H9 (cell line): ENCODE measurements at regions not wholly inside any gene's neighbourhood (a gene's known extent, or its start where the extent isn't known, plus 50 kb on each side); places are given as distances from the start of the nearest gene placed in this dataset.

Source experiments
- DNase-seq: peaks from one replicate; pipeline ENCODE4 v3.0.0-alpha.2; 2017
- H2AFZ ChIP-seq: one replicate; pipeline ENCODE4 v1.6.1; 2013; ENCODE audit warnings: mild to moderate bottlenecking, low read length, control low read depth, moderate library complexity
- H2AK5ac ChIP-seq: 2 replicates; pipeline ENCODE4 v1.6.1; 2013; ENCODE audit warnings: low read length, control low read depth, mixed read lengths; ENCODE audit not compliant: insufficient read length
- H2BK120ac ChIP-seq: one replicate; pipeline ENCODE4 v1.6.1; 2013; ENCODE audit warnings: low read depth, mild to moderate bottlenecking, low read length, control low read depth, inconsistent platforms; ENCODE audit not compliant: poor library complexity, severe bottlenecking
- H2BK12ac ChIP-seq: 2 replicates; pipeline ENCODE4 v1.6.1; 2013; ENCODE audit warnings: low read length, control low read depth, mixed read lengths, low read depth; ENCODE audit not compliant: insufficient read length
- H2BK15ac ChIP-seq: 2 replicates; pipeline ENCODE4 v1.6.1; 2013; ENCODE audit warnings: low read depth, low read length, control low read depth
- H2BK20ac ChIP-seq: one replicate; pipeline ENCODE4 v1.6.1; 2013; ENCODE audit warnings: low read depth, mild to moderate bottlenecking, low read length, control low read depth, inconsistent platforms; ENCODE audit not compliant: poor library complexity, severe bottlenecking
- H2BK5ac ChIP-seq: 2 replicates; pipeline ENCODE4 v1.6.1; 2013; ENCODE audit warnings: low read length, control low read depth, mixed read lengths; ENCODE audit not compliant: insufficient read length
- H3K14ac ChIP-seq: 2 replicates; pipeline ENCODE4 v1.6.1; 2013; ENCODE audit warnings: low read length, control low read depth; ENCODE audit not compliant: insufficient read depth
- H3K18ac ChIP-seq: 2 replicates; pipeline ENCODE4 v1.6.1; 2013; ENCODE audit warnings: low read depth, mild to moderate bottlenecking, mixed read lengths, low read length, control low read depth; ENCODE audit not compliant: insufficient read length
- H3K23ac ChIP-seq: 2 replicates; pipeline ENCODE4 v1.6.1; 2013; ENCODE audit warnings: low read length, control low read depth, mixed read lengths, low read depth; ENCODE audit not compliant: insufficient read length
- H3K23me2 ChIP-seq: 2 replicates; pipeline ENCODE4 v1.6.1; 2013; ENCODE audit warnings: low read depth, mild to moderate bottlenecking, mixed read lengths, low read length, control low read depth; ENCODE audit not compliant: insufficient read length, poor library complexity, severe bottlenecking
- H3K27ac ChIP-seq: 2 replicates; pipeline ENCODE4 v1.5.1; 2013; ENCODE audit warnings: low read length, control low read depth, mixed read lengths, low read depth; ENCODE audit not compliant: insufficient read length
- H3K27me3 ChIP-seq: 2 replicates; pipeline ENCODE4 v1.6.1; 2013; ENCODE audit warnings: low read length, control low read depth, inconsistent platforms; ENCODE audit not compliant: insufficient read depth
- H3K4ac ChIP-seq: 2 replicates; pipeline ENCODE4 v1.6.1; 2013; ENCODE audit warnings: low read depth, mild to moderate bottlenecking, control low read depth, inconsistent platforms, low read length, moderate library complexity
- H3K4me1 ChIP-seq: 2 replicates; pipeline ENCODE4 v1.6.1; 2013; ENCODE audit warnings: low read length, control low read depth, inconsistent platforms; ENCODE audit not compliant: insufficient read depth
- H3K4me2 ChIP-seq: 2 replicates; pipeline ENCODE4 v1.6.1; 2013; ENCODE audit warnings: low read length, control low read depth, mixed read lengths; ENCODE audit not compliant: insufficient read length, insufficient read depth
- H3K56ac ChIP-seq: 2 replicates; pipeline ENCODE4 v1.6.1; 2013; ENCODE audit warnings: low read depth, mild to moderate bottlenecking, mixed read lengths, low read length, control low read depth; ENCODE audit not compliant: insufficient read length
- H3K79me1 ChIP-seq: 2 replicates; pipeline ENCODE4 v1.6.1; 2013; ENCODE audit warnings: low read depth, mild to moderate bottlenecking, moderate library complexity, low read length, control low read depth, inconsistent platforms; ENCODE audit not compliant: insufficient read depth, poor library complexity, severe bottlenecking
- H3K79me2 ChIP-seq: 2 replicates; pipeline ENCODE4 v1.6.1; 2013; ENCODE audit warnings: low read length, control low read depth, inconsistent platforms; ENCODE audit not compliant: insufficient read depth
- H3K9ac ChIP-seq: 2 replicates; pipeline ENCODE4 v1.6.1; 2013; ENCODE audit warnings: low read length, control low read depth, mixed read lengths; ENCODE audit not compliant: insufficient read length; ENCODE audit errors: extremely low read depth
- H3K9me3 ChIP-seq: one replicate; pipeline ENCODE4 v1.6.1; 2013; ENCODE audit warnings: low read depth, low read length, inconsistent platforms; ENCODE audit not compliant: control insufficient read depth
- H3T11ph ChIP-seq: one replicate; pipeline ENCODE4 v1.6.1; 2013; ENCODE audit warnings: mild to moderate bottlenecking, low read length, control low read depth, inconsistent platforms
- H4K20me1 ChIP-seq: one replicate; pipeline ENCODE4 v1.6.1; 2013; ENCODE audit not compliant: control insufficient read depth, insufficient read length, insufficient read depth
- H4K5ac ChIP-seq: 2 replicates; pipeline ENCODE4 v1.6.1; 2013; ENCODE audit warnings: low read depth, mild to moderate bottlenecking, mixed read lengths, low read length, control low read depth; ENCODE audit not compliant: insufficient read length
- H4K8ac ChIP-seq: replicated peaks from 2 replicates; pipeline ENCODE4 v1.6.1; 2013; ENCODE audit warnings: low read length, control low read depth, mixed read lengths, low read depth; ENCODE audit not compliant: insufficient read length
- H4K91ac ChIP-seq: 2 replicates; pipeline ENCODE4 v1.6.1; 2013; ENCODE audit warnings: low read depth, mild to moderate bottlenecking, moderate library complexity, mixed read lengths, low read length, control low read depth; ENCODE audit not compliant: insufficient read length
- H3K27ac Mint-ChIP-seq, 3 experiments: 2 replicates in 2 of 3; 3 replicates in 1 of 3; pipeline ENCODE4 v1.8.0; 2020 to 2021; ENCODE audit warnings: mixed read lengths in 3 of 3, mild to moderate bottlenecking in 1 of 3, moderate library complexity in 1 of 3
- H3K27me3 Mint-ChIP-seq: 2 replicates; pipeline ENCODE4 v1.8.0; 2021; ENCODE audit warnings: low read depth, mild to moderate bottlenecking, moderate library complexity, mixed read lengths
- H3K36me3 Mint-ChIP-seq, 3 experiments: 2 replicates in 2 of 3; 3 replicates in 1 of 3; pipeline ENCODE4 v1.8.0; 2020 to 2021; ENCODE audit warnings: low read depth in 3 of 3, mixed read lengths in 3 of 3; ENCODE audit not compliant: insufficient read depth in 1 of 3
- H3K4me1 Mint-ChIP-seq, 2 experiments: 2 replicates each; pipeline ENCODE4 v1.8.0; 2020; ENCODE audit warnings: mixed read lengths in 2 of 2
- H3K4me3 Mint-ChIP-seq, 2 experiments: 2 replicates in 1 of 2; 3 replicates in 1 of 2; pipeline ENCODE4 v1.8.0; 2020 to 2021; ENCODE audit warnings: mild to moderate bottlenecking in 2 of 2, mixed read lengths in 2 of 2, moderate library complexity in 1 of 2
- H3K9me3 Mint-ChIP-seq, 2 experiments: 2 replicates in 1 of 2; 3 replicates in 1 of 2; pipeline ENCODE4 v1.8.0; 2020; ENCODE audit warnings: mild to moderate bottlenecking in 2 of 2, mixed read lengths in 2 of 2, moderate library complexity in 1 of 2
- CTCF ChIP-seq: fragments of 200-600 bp; sonication (generic); conservative IDR thresholded peaks from 3 replicates; pipeline ENCODE4 v1.8.0; 2021; ENCODE audit warnings: antibody characterized with exemption, mild to moderate bottlenecking

GRCh38 chr13:103945836-103946235, 879.6 kb upstream of the SLC10A2 start:
- H2BK120ac ChIP-seq = no peak overlapping the region
- H3K27ac Mint-ChIP-seq = no peak overlapping the region
- H3K23me2 ChIP-seq = no peaks in the 10 kb centered on the region
- no peak overlapping the region for H2AFZ ChIP-seq
- H3K9ac ChIP-seq = no peak overlapping the region
- H3K9me3 ChIP-seq = no peaks in the 10 kb centered on the region
- no peaks in the 10 kb centered on the region for H3K79me1 ChIP-seq
- no peak for DNase-seq
- H3K4me1 ChIP-seq = no peaks in the 10 kb centered on the region
- H3K36me3 Mint-ChIP-seq = no peaks in the 10 kb centered on the region; a peak in 1 of 7 replicates
- H3K4me3 Mint-ChIP-seq = no peak overlapping the region
- H3K4me1 Mint-ChIP-seq = peaks cover 0 to 8% of the 10 kb centered on the region in 2 experiments; a peak in 3 of 4 replicates
- H3K4me2 ChIP-seq = no peak overlapping the region
- H3K79me2 ChIP-seq = no peaks in the 10 kb centered on the region
- H3K18ac ChIP-seq = no peak overlapping the region
- no peaks in the 10 kb centered on the region for H3K27me3 Mint-ChIP-seq
- no peak overlapping the region for H2BK15ac ChIP-seq
- peaks cover 6% of the 10 kb centered on the region in 2 experiments; a peak in 3 of 5 replicates for H3K9me3 Mint-ChIP-seq
- H4K20me1 ChIP-seq = no peaks in the 10 kb centered on the region
- H3K23ac ChIP-seq = no peak overlapping the region
- H2BK20ac ChIP-seq = no peak overlapping the region
- H2BK5ac ChIP-seq = no peak overlapping the region
- H4K91ac ChIP-seq = no peak overlapping the region
- no peaks in the 10 kb centered on the region for H3K27me3 ChIP-seq
- no peak overlapping the region for H4K5ac ChIP-seq
- no peak overlapping the region for H3K56ac ChIP-seq
- H3T11ph ChIP-seq = no peak overlapping the region
- H3K4ac ChIP-seq = no peak overlapping the region
- H3K27ac ChIP-seq = no peak overlapping the region
- H3K14ac ChIP-seq = no peak overlapping the region
- no peak overlapping the region for H2AK5ac ChIP-seq
- TF ChIP-seq CTCF = no peak
- no peak overlapping the region for H2BK12ac ChIP-seq
- no peak overlapping the region for H4K8ac ChIP-seq
